ENCODE measurements at regions not wholly inside any gene's neighbourhood (a gene's known extent, or its start where the extent isn't known, plus 50 kb on each side); places are given as distances from the start of the nearest gene placed in this dataset.

- TF ChIP-seq CTCF (IDR thresholded peaks at IDR 0.05; ENCODE audit: insufficient read depth, low read length, poor library complexity, severe bottlenecking) (no peak), EZH2phosphoT487 (conservative IDR thresholded peaks at IDR 0.05; ENCODE audit: low read length) (no peak)
Measured at GRCh38 chr2:30022444-30023071, 101.2 kb upstream of the ALK start.

Data from SU-DHL-6 (cell line).